ENCODE measurements at regions not wholly inside any gene's neighbourhood (a gene's known extent, or its start where the extent isn't known, plus 50 kb on each side); places are given as distances from the start of the nearest gene placed in this dataset.

- Mint-ChIP-seq H3K4me3 (ENCODE audit: low read depth, unreplicated experiment) (no peak overlapping the region), H3K36me3 (ENCODE audit: insufficient read depth, unreplicated experiment) (no peaks in the 10 kb centered on the region), H3K4me1 (ENCODE audit: low read depth, unreplicated experiment) (no peaks in the 10 kb centered on the region), H3K27me3 (ENCODE audit: unreplicated experiment) (no peaks in the 10 kb centered on the region), H3K9me3 (ENCODE audit: low read depth, unreplicated experiment) (no peaks in the 10 kb centered on the region), H3K27ac (ENCODE audit: unreplicated experiment) (no peak overlapping the region)
- no peak for DNase-seq
- intact Hi-C loops (cut with micrococcal nuclease; ENCODE audit: unreplicated experiment) = no loop called here
- no peak for TF ChIP-seq CTCF (IDR thresholded peaks at IDR 0.05; ENCODE audit: unreplicated experiment)
- CTCF ChIA-PET = no interaction called here
- no TSS peak for BruUV-seq (replicated peaks)
These were observed 306.1 kb downstream of the PCDH7 start for GRCh38 chr4:31026256-31026655.

- no peak overlapping the region for H3K4me3 Mint-ChIP-seq (ENCODE audit: low read depth, unreplicated experiment)
- no peak for TF ChIP-seq CTCF (IDR thresholded peaks at IDR 0.05; ENCODE audit: unreplicated experiment)
- BruUV-seq (replicated peaks) = no TSS peak
- no peaks in the 10 kb centered on the region for H3K36me3 Mint-ChIP-seq (ENCODE audit: insufficient read depth, unreplicated experiment)
- H3K27me3 Mint-ChIP-seq (ENCODE audit: unreplicated experiment) = no peaks in the 10 kb centered on the region
- intact Hi-C loops (cut with micrococcal nuclease; ENCODE audit: unreplicated experiment) = no loop called here
- no peak for DNase-seq
- H3K27ac Mint-ChIP-seq (ENCODE audit: unreplicated experiment) = no peak overlapping the region
- no peaks in the 10 kb centered on the region for H3K4me1 Mint-ChIP-seq (ENCODE audit: low read depth, unreplicated experiment)
- CTCF ChIA-PET = interaction anchor here (0.6 kb wide), 1 partner anchor 21 kb away, joined by 4 read pairs; no protein-coding TSS in a partner anchor
- no peaks in the 10 kb centered on the region for H3K9me3 Mint-ChIP-seq (ENCODE audit: low read depth, unreplicated experiment)
These were observed 314.4 kb downstream of the PCDH7 start for GRCh38 chr4:31034550-31034949.

- no peaks in the 10 kb centered on the region for H3K36me3 Mint-ChIP-seq (ENCODE audit: insufficient read depth, unreplicated experiment)
- BruUV-seq (replicated peaks) = no TSS peak
- intact Hi-C loops (cut with micrococcal nuclease; ENCODE audit: unreplicated experiment) = no loop called here
- H3K27ac Mint-ChIP-seq (ENCODE audit: unreplicated experiment) = no peak overlapping the region
- CTCF ChIA-PET = no interaction called here
- no peaks in the 10 kb centered on the region for H3K4me1 Mint-ChIP-seq (ENCODE audit: low read depth, unreplicated experiment)
- H3K9me3 Mint-ChIP-seq (ENCODE audit: low read depth, unreplicated experiment) = no peaks in the 10 kb centered on the region
- no peak for DNase-seq
- no peaks in the 10 kb centered on the region for H3K27me3 Mint-ChIP-seq (ENCODE audit: unreplicated experiment)
- H3K4me3 Mint-ChIP-seq (ENCODE audit: low read depth, unreplicated experiment) = no peak overlapping the region
- no peak for TF ChIP-seq CTCF (IDR thresholded peaks at IDR 0.05; ENCODE audit: unreplicated experiment)
These were observed 315.6 kb downstream of the PCDH7 start for GRCh38 chr4:31035761-31036160.

- TF ChIP-seq CTCF (IDR thresholded peaks at IDR 0.05; ENCODE audit: unreplicated experiment) = no peak
- H3K4me3 Mint-ChIP-seq (ENCODE audit: low read depth, unreplicated experiment) = no peak overlapping the region
- H3K4me1 Mint-ChIP-seq (ENCODE audit: low read depth, unreplicated experiment) = no peaks in the 10 kb centered on the region
- H3K27ac Mint-ChIP-seq (ENCODE audit: unreplicated experiment) = no peak overlapping the region
- intact Hi-C loops (cut with micrococcal nuclease; ENCODE audit: unreplicated experiment) = no loop called here
- H3K9me3 Mint-ChIP-seq (ENCODE audit: low read depth, unreplicated experiment) = no peaks in the 10 kb centered on the region
- CTCF ChIA-PET = no interaction called here
- H3K27me3 Mint-ChIP-seq (ENCODE audit: unreplicated experiment) = no peaks in the 10 kb centered on the region
- no peaks in the 10 kb centered on the region for H3K36me3 Mint-ChIP-seq (ENCODE audit: insufficient read depth, unreplicated experiment)
- BruUV-seq (replicated peaks) = no TSS peak
- no peak for DNase-seq
These were observed 317.5 kb downstream of the PCDH7 start for GRCh38 chr4:31037703-31038102.

- CTCF ChIA-PET = no interaction called here
- Mint-ChIP-seq H3K4me3 (ENCODE audit: low read depth, unreplicated experiment) (no peak overlapping the region), H3K4me1 (ENCODE audit: low read depth, unreplicated experiment) (no peaks in the 10 kb centered on the region), H3K36me3 (ENCODE audit: insufficient read depth, unreplicated experiment) (no peaks in the 10 kb centered on the region), H3K9me3 (ENCODE audit: low read depth, unreplicated experiment) (no peaks in the 10 kb centered on the region), H3K27me3 (ENCODE audit: unreplicated experiment) (no peaks in the 10 kb centered on the region), H3K27ac (ENCODE audit: unreplicated experiment) (no peak overlapping the region)
- no TSS peak for BruUV-seq (replicated peaks)
- no peak for TF ChIP-seq CTCF (IDR thresholded peaks at IDR 0.05; ENCODE audit: unreplicated experiment)
- intact Hi-C loops (cut with micrococcal nuclease; ENCODE audit: unreplicated experiment) = no loop called here
- no peak for DNase-seq
These were observed 319.2 kb downstream of the PCDH7 start for GRCh38 chr4:31039382-31039781.

Data from Calu3 (cell line).